Ectodermal cell (in vitro differentiated cells): ENCODE measurements at regions not wholly inside any gene's neighbourhood (a gene's known extent, or its start where the extent isn't known, plus 50 kb on each side); places are given as distances from the start of the nearest gene placed in this dataset.

Experiments
- H3K27ac ChIP-seq: 2 replicates; pipeline ENCODE4 v1.7.0; 2013; ENCODE audit warnings: mild to moderate bottlenecking, low read depth, low read length; ENCODE audit not compliant: insufficient read depth, poor library complexity, severe bottlenecking
- H3K27me3 ChIP-seq: 2 replicates; pipeline ENCODE4 v1.7.0; 2013; ENCODE audit warnings: mild to moderate bottlenecking, low read length; ENCODE audit not compliant: insufficient read depth, control insufficient read depth, poor library complexity, severe bottlenecking
- H3K36me3 ChIP-seq: one replicate; pipeline ENCODE4 v1.7.0; 2013; ENCODE audit warnings: low read length; ENCODE audit not compliant: control insufficient read depth, insufficient read depth
- H3K4me1 ChIP-seq: one replicate; pipeline ENCODE4 v1.7.0; 2013; ENCODE audit warnings: low read length; ENCODE audit not compliant: control insufficient read depth, insufficient read depth
- H3K4me3 ChIP-seq: 2 replicates; pipeline ENCODE4 v1.7.0; 2013; ENCODE audit warnings: low read depth, low read length, control low read depth; ENCODE audit not compliant: insufficient read depth
- H3K9me3 ChIP-seq: 2 replicates; pipeline ENCODE4 v1.7.0; 2013; ENCODE audit warnings: mild to moderate bottlenecking, low read length, moderate library complexity; ENCODE audit not compliant: control insufficient read depth
- WGBS, 2 experiments: methylation state at CpG; one replicate each; pipeline ENCODE4 v1.1.7; 2013; ENCODE audit warnings: missing lambda C conversion rate in 2 of 2; 5-methylcytosine and 5-hydroxymethylcytosine counted together

GRCh38 chr5:159465604-159466003, 135.3 kb upstream of the IL12B start:
- Histone ChIP-seq H3K36me3 (no peaks in the 10 kb centered on the region), H3K4me1 (no peaks in the 10 kb centered on the region), H3K4me3 (no peak overlapping the region), H3K9me3 (no peaks in the 10 kb centered on the region), H3K27me3 (no peaks in the 10 kb centered on the region), H3K27ac (no peak overlapping the region)
- WGBS, 2 experiments, result 94 to 96% methylated on average over 3 of the region's 3 CpGs

DNA sequence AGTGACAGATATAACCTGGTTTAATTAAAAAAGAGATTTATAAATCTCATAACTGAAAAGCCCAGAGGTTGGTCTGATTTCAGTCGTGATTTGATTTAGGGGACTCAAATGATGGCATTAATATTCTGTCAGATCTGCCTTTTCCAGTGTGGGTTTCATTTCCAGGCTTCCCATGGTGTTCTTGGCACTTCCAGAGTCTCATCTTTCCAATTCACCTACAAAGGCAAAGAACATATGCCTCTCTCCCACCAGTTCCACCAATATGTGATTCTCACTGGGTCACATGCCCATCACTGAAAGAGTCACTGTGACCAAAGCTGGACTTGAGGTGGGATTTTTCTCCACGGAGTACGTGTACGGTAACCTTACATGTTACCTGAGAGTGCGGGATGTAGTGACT, 137.4 kb upstream of the IL12B start:
- H3K4me3 ChIP-seq, result no peak overlapping the region
- H3K4me1 ChIP-seq, result no peaks in the 10 kb centered on the region
- H3K27me3 ChIP-seq, result no peaks in the 10 kb centered on the region
- 93% methylated on average over 5 of the region's 5 CpGs for WGBS, 2 experiments
- no peak overlapping the region for H3K27ac ChIP-seq
- no peaks in the 10 kb centered on the region for H3K36me3 ChIP-seq
- H3K9me3 ChIP-seq, result no peaks in the 10 kb centered on the region

GRCh38 chr5:159469496-159470372, 139.4 kb upstream of the IL12B start:
- H3K27ac ChIP-seq, result no peak overlapping the region
- no peak overlapping the region for H3K4me3 ChIP-seq
- no peaks in the 10 kb centered on the region for H3K36me3 ChIP-seq
- no peaks in the 10 kb centered on the region for H3K4me1 ChIP-seq
- no peaks in the 10 kb centered on the region for H3K9me3 ChIP-seq
- 92 to 94% methylated on average over 11 of the region's 11 CpGs for WGBS, 2 experiments
- H3K27me3 ChIP-seq, result no peaks in the 10 kb centered on the region

GRCh38 chr5:159471904-159472303, 141.6 kb upstream of the IL12B start:
- Histone ChIP-seq H3K4me3 (no peak overlapping the region), H3K27me3 (no peaks in the 10 kb centered on the region)
- WGBS, 2 experiments, result 82 to 92% methylated on average over 2 of the region's 2 CpGs

GRCh38 chr5:159475026-159475425, 144.7 kb upstream of the IL12B start:
- Histone ChIP-seq H3K27me3 (no peaks in the 10 kb centered on the region), H3K4me3 (no peak overlapping the region), H3K27ac (no peak overlapping the region)

More at GRCh38 chr5:159471904-159472303, 141.6 kb upstream of the IL12B start:
- no peaks in the 10 kb centered on the region for H3K9me3 ChIP-seq
- H3K36me3 ChIP-seq, result no peaks in the 10 kb centered on the region
- no peak overlapping the region for H3K27ac ChIP-seq
- H3K4me1 ChIP-seq, result no peaks in the 10 kb centered on the region

GRCh38 chr5:159478950-159479349, 148.7 kb upstream of the IL12B start:
- no peaks in the 10 kb centered on the region for H3K36me3 ChIP-seq
- no peak overlapping the region for H3K4me3 ChIP-seq
- WGBS, 2 experiments, result 82 to 83% methylated on average over 1 of the region's 1 CpG
- no peaks in the 10 kb centered on the region for H3K27me3 ChIP-seq
- H3K9me3 ChIP-seq, result no peaks in the 10 kb centered on the region
- no peaks in the 10 kb centered on the region for H3K4me1 ChIP-seq
- H3K27ac ChIP-seq, result no peak overlapping the region

More at GRCh38 chr5:159475026-159475425, 144.7 kb upstream of the IL12B start:
- Histone ChIP-seq H3K9me3 (no peaks in the 10 kb centered on the region), H3K36me3 (no peaks in the 10 kb centered on the region), H3K4me1 (no peaks in the 10 kb centered on the region)

GRCh38 chr5:159480849-159481248, 150.6 kb upstream of the IL12B start:
- no peak overlapping the region for H3K27ac ChIP-seq

GRCh38 chr5:159481751-159482150, 151.5 kb upstream of the IL12B start:
- 89 to 95% methylated on average over 1 of the region's 1 CpG for WGBS, 2 experiments

More at GRCh38 chr5:159480849-159481248, 150.6 kb upstream of the IL12B start:
- Histone ChIP-seq H3K27me3 (no peaks in the 10 kb centered on the region), H3K9me3 (no peaks in the 10 kb centered on the region), H3K36me3 (no peaks in the 10 kb centered on the region), H3K4me3 (no peak overlapping the region), H3K4me1 (no peaks in the 10 kb centered on the region)
- WGBS, 2 experiments, result 97 to 99% methylated on average over 2 of the region's 2 CpGs

GRCh38 chr5:159486836-159487235, 156.5 kb upstream of the IL12B start:
- Histone ChIP-seq H3K9me3 (no peaks in the 10 kb centered on the region), H3K4me3 (no peak overlapping the region), H3K4me1 (no peaks in the 10 kb centered on the region), H3K36me3 (no peaks in the 10 kb centered on the region), H3K27me3 (no peaks in the 10 kb centered on the region), H3K27ac (no peak overlapping the region)
- 93 to 97% methylated on average over 3 of the region's 3 CpGs for WGBS, 2 experiments

More at GRCh38 chr5:159481751-159482150, 151.5 kb upstream of the IL12B start:
- Histone ChIP-seq H3K4me1 (no peaks in the 10 kb centered on the region), H3K27ac (no peak overlapping the region), H3K36me3 (no peaks in the 10 kb centered on the region), H3K9me3 (no peaks in the 10 kb centered on the region), H3K4me3 (no peak overlapping the region), H3K27me3 (no peaks in the 10 kb centered on the region)

- H3K4me1 ChIP-seq, result no peaks in the 10 kb centered on the region
- no peak overlapping the region for H3K27ac ChIP-seq
- no peaks in the 10 kb centered on the region for H3K36me3 ChIP-seq
- H3K9me3 ChIP-seq, result no peaks in the 10 kb centered on the region
- 94 to 97% methylated on average over 3 to 4 of the region's 4 CpGs for WGBS, 2 experiments
- no peaks in the 10 kb centered on the region for H3K27me3 ChIP-seq
- no peak overlapping the region for H3K4me3 ChIP-seq
These were observed 158.2 kb upstream of the IL12B start for GRCh38 chr5:159488516-159488915.
